HG02981 (cell line): ENCODE measurements at regions not wholly inside any gene's neighbourhood (a gene's known extent, or its start where the extent isn't known, plus 50 kb on each side); places are given as distances from the start of the nearest gene placed in this dataset.

ENCODE experiments used
- ATAC-seq: cut with Tn5 transposase; IDR thresholded peaks from one replicate; pipeline ENCODE4 v1.9.1; 2021; ENCODE audit warnings: mild to moderate bottlenecking, moderate library complexity; ENCODE audit not compliant: unreplicated experiment

DNA sequence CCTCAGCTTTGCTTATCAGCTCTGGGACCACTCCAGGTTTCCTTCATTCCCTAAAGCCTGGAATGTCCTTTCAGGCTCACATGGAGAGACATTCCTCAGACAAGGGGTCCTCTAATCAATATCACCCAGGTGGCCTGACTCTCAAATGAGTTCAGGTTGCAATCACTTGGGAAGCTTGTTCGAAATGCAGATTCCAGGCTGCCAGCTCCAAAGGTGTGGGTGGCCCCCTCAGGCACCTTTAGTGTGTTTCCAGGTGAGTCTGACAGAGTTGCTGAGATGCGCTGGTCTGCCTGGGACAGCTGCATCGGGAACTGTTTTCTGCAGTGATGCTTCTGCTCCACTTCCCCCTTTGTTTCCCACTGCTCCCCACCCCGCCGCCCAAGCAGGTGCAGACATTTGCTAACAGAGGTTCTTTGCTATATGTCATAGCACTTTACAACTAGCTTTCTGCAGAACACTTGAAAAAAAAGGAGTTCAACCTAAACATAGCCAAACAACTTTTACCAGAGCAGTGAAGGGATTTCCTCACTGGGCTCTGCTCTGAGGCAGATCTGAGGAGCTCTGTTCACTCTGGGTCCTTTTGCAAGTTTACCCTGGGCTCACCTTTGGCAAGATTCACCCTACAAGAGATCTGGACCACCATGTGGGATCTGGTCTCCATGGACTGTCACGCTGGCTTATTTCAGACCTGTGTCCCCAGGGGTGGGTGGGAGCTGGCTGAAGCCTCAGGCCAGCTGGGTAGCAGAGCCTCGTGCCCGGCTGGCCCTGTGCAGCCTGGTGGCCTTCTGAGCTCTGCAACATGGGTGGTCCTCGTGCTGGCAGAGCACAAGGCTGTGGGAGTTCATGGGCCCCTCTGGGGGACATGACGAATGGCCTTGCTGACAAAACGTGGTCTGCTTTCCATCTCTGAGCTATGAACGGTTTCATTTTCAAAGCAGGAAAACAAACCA, 539.6 kb downstream of the CCDC171 start:
- ATAC-seq: no peak

DNA sequence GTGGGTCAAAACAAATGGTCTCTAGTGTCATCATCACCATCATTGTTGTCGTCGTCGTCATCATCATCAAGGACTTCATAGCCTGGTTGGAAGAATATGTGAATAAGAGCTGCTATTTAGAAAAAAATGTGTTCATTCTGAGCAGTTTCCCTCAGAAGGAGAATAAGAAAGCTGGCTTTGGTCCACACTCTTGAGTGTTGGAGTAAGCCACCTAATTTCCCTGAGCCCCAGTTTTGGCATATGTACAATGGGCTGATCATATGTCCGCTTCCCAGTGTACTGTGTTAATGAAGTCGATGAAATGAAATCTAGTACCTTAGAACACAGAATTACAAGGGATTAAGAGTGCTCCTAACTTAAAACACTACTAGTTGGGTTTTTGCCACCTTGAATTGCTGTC, 545.5 kb downstream of the CCDC171 start:
- ATAC-seq: no peak

- ATAC-seq: no peak
These were observed 547.1 kb downstream of the CCDC171 start for GRCh38 chr9:16099732-16100536.

DNA sequence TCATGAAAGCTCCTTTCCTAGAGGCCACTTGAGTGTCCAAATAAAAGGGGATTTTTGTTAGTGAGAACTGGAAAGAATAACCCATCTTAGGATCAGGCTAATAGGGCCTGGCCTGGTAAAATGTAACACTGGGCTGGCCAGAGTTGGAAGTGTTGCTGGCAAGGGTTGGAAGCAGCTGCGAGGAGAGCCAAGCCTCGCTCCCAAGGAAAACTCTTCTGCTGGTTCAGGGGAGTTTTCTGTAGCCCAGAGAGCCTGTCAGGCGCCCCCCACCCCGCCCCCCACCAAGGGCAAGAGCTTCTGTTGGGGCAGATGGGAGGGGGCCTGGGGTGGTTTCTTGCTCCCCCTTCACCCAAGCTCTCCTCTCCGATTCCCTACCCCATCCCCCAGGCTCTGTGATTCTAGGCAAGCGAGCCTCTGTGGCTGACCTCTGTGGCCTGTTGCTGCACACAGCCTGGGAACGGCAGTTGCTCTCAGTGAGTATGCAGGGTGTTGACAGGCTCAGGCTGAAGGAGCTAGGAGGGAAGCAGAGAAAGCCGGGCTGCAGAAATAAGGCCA, 547.8 kb downstream of the CCDC171 start:
- ATAC-seq: no peak

DNA sequence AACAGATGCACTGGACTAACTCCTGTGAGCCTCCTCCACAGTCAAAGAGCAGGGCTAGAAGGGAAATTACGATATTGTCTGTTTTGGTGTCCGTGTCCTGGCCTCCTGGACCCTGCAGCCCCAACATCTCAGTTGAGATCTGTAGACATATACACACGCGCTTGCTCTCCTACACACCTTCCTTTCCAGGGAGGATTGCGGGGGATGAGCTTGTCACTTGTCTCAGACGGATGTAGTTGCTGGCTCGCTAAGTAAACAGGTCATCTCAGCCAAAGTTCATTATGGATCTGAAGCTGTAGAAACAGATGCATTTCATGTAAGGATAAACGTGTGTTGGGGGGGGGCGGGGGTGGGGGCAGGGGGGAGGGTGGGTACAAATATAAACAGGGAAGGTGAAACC, 549.3 kb downstream of the CCDC171 start:
- no peak for ATAC-seq

- no peak for ATAC-seq
These were observed 551.0 kb downstream of the CCDC171 start for GRCh38 chr9:16103620-16104397.

GRCh38 chr9:16105168-16106020, 552.6 kb downstream of the CCDC171 start:
- ATAC-seq: no peak

GRCh38 chr9:16106021-16106571, 553.3 kb downstream of the CCDC171 start:
- no peak for ATAC-seq

DNA sequence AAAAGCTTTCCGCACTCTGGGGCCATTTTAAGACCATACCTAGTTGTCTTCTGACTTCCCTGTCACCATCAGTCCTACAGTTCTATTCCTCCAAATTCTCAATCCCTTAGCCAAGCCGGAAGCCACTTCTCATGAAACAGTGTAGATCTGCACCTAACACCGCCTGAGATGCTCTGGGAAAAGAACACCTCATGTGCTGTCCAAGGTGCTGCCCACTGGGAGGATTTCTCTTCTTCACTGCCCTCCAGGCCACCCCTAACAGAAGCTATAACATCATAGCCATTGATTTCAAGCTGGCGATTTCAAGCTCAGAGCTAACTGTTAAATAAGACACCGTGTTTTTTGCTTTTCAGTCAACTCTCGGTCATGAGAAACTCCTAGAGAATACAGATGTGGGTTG, 559.3 kb downstream of the CCDC171 start:
- ATAC-seq: no peak

GRCh38 chr9:16115994-16116393, 563.2 kb downstream of the CCDC171 start:
- no peak for ATAC-seq

DNA sequence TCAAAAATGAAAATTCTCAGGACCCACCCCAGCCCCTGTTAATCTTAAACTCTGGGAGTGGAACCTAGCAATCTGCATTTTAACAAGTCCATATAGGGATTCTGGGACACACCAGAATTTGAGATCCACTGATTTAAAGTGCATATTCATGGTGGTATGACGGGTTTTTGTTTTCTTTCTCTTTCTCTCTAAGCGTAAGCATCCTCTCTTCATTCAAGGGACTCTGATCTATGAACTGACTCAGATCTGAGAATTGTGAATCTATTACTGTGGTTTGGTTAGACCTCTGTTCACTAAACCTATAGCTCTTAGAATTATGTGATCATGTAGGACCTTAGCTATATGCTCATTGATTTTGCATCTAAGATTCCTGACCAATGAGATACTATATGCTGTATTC, 565.2 kb downstream of the CCDC171 start:
- no peak for ATAC-seq

- ATAC-seq: no peak
These were observed 566.7 kb downstream of the CCDC171 start for GRCh38 chr9:16119261-16120230.

DNA sequence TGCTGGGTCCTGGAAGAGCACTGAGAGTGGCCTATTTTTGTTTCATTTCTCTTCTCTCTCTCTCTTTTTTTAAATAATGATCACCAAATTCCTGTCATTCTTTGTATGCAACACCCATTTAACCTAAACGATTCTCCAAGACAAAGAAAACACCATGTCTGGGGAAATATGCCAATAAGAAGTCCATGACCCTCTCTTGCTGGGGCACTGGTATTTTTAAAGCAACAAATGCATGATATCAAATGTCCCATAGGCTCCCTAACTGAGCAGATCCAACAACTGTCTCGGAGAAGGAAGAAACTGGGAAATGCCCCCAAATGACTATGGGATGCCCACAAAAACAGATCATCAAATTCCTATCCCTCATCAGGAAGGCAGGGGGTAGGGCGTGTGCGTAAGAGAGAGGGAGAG, 567.4 kb downstream of the CCDC171 start:
- no peak for ATAC-seq

DNA sequence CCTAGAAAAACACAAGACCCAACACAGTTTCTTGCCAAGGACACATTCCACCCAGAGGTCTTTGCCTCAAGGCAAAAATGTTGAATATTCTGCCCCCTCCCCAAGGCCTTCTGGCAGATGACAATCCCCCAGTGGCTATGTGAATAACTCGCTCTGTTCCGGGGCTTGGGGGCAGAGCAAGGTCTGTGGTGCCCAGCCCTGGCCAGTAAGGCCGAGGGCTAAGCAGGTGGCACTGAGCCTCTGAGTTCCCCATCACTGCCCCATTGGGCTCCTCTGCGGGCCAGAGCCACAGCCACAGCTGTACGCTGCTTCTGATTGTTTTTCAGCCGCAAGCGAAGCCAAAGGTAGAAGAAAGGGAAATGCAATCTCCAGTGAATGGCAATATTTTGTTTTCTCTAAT, 567.9 kb downstream of the CCDC171 start:
- ATAC-seq: no peak

GRCh38 chr9:16121168-16121567, 568.3 kb downstream of the CCDC171 start:
- ATAC-seq: no peak

GRCh38 chr9:16121601-16122286, 568.9 kb downstream of the CCDC171 start:
- no peak for ATAC-seq

- ATAC-seq: no peak
These were observed 572.8 kb downstream of the CCDC171 start for GRCh38 chr9:16125629-16126028.

- no peak for ATAC-seq
These were observed 573.2 kb downstream of the CCDC171 start for GRCh38 chr9:16126042-16126441.
